Memory B cell (primary cell): ENCODE measurements at regions not wholly inside any gene's neighbourhood (a gene's known extent, or its start where the extent isn't known, plus 50 kb on each side); places are given as distances from the start of the nearest gene placed in this dataset.

Source experiments
- ATAC-seq: fragments of 150-1000 bp; cut with Tn5 transposase; 2 replicates; pipeline ENCODE4 v1.10.0; 2021; ENCODE audit warnings: low read depth, mild to moderate bottlenecking, moderate library complexity
- DNase-seq, 2 donors: peaks; one replicate each; pipeline ENCODE4 v3.0.0; 2022; ENCODE audit warnings: low spot score in 2 of 2
- H3K27ac Mint-ChIP-seq: one replicate; pipeline ENCODE4 v1.8.0; 2022; ENCODE audit warnings: mild to moderate bottlenecking, moderate library complexity, mixed read lengths
- H3K27me3 Mint-ChIP-seq: one replicate; pipeline ENCODE4 v1.8.0; 2022; ENCODE audit warnings: mixed read lengths
- H3K36me3 Mint-ChIP-seq: one replicate; pipeline ENCODE4 v1.8.0; 2022; ENCODE audit warnings: mild to moderate bottlenecking, mixed read lengths
- H3K4me1 Mint-ChIP-seq: one replicate; pipeline ENCODE4 v1.8.0; 2022; ENCODE audit warnings: mixed read lengths
- H3K4me3 Mint-ChIP-seq: one replicate; pipeline ENCODE4 v1.8.0; 2022; ENCODE audit warnings: mild to moderate bottlenecking, moderate library complexity, mixed read lengths
- H3K9me3 Mint-ChIP-seq: one replicate; pipeline ENCODE4 v1.8.0; 2022; ENCODE audit warnings: mixed read lengths

- Mint-ChIP-seq H3K27ac (no peak overlapping the region), H3K4me1 (no peaks in the 10 kb centered on the region)
These were observed 562.0 kb downstream of the ETNK1 start for GRCh38 chr12:23186950-23187349.

GRCh38 chr12:23193552-23193951 lies 568.6 kb downstream of the ETNK1 start:
- Mint-ChIP-seq H3K27ac (no peak overlapping the region), H3K4me1 (no peaks in the 10 kb centered on the region), H3K4me3 (no peak overlapping the region), H3K27me3 (peaks cover 8% of the 10 kb centered on the region), H3K36me3 (no peaks in the 10 kb centered on the region), H3K9me3 (no peaks in the 10 kb centered on the region)
- DNase-seq (no peak), ATAC-seq (no peak)

More at GRCh38 chr12:23186950-23187349, 562.0 kb downstream of the ETNK1 start:
- Mint-ChIP-seq H3K9me3 (no peaks in the 10 kb centered on the region), H3K4me3 (no peak overlapping the region), H3K27me3 (peaks cover 2% of the 10 kb centered on the region), H3K36me3 (no peaks in the 10 kb centered on the region)
- DNase-seq (no peak), ATAC-seq (no peak)

- H3K36me3 Mint-ChIP-seq = no peaks in the 10 kb centered on the region
These were observed 572.3 kb downstream of the ETNK1 start for GRCh38 chr12:23197266-23197665.

DNA sequence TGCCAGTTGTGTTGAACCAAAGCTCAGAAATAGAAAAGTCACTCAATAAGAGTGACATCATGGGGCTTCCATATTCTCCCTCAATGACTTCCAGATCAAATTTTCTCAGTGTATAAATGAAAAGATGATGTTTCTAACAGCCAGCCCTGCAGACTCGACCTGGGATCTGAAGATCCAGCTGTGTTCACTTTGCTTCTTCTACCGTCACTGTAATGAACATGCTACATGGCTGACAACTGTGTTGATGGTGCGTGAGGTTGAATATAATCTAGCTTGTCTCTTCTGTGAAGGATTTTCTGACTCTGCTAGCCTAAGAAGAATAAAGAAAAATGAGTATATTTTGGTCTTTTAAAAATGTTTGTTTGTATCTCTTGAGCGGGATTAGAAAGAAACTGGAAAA lies 577.8 kb downstream of the ETNK1 start:
- Mint-ChIP-seq H3K27ac (no peak overlapping the region), H3K27me3 (peaks cover 4% of the 10 kb centered on the region), H3K4me3 (no peak overlapping the region), H3K4me1 (no peaks in the 10 kb centered on the region), H3K36me3 (no peaks in the 10 kb centered on the region), H3K9me3 (peaks cover 2% of the 10 kb centered on the region)
- no peak for DNase-seq
- ATAC-seq = no peak

More at GRCh38 chr12:23197266-23197665, 572.3 kb downstream of the ETNK1 start:
- Mint-ChIP-seq H3K4me1 (no peaks in the 10 kb centered on the region), H3K27me3 (peaks cover 12% of the 10 kb centered on the region), H3K9me3 (peaks cover 2% of the 10 kb centered on the region), H3K27ac (no peak overlapping the region), H3K4me3 (no peak overlapping the region)
- DNase-seq (no peak), ATAC-seq (no peak)

GRCh38 chr12:23204933-23205778 lies 580.2 kb downstream of the ETNK1 start:
- ATAC-seq = peak; percentile 81
- DNase-seq = peak in 1 of 2 donors; percentile 53
- Mint-ChIP-seq H3K4me3 (no peak overlapping the region), H3K36me3 (no peaks in the 10 kb centered on the region), H3K27me3 (peaks cover 4% of the 10 kb centered on the region), H3K9me3 (no peaks in the 10 kb centered on the region), H3K4me1 (no peaks in the 10 kb centered on the region), H3K27ac (no peak overlapping the region)

- H3K9me3 Mint-ChIP-seq = peaks cover under 1% of the 10 kb centered on the region
These were observed 584.8 kb downstream of the ETNK1 start for GRCh38 chr12:23209793-23210192.

DNA sequence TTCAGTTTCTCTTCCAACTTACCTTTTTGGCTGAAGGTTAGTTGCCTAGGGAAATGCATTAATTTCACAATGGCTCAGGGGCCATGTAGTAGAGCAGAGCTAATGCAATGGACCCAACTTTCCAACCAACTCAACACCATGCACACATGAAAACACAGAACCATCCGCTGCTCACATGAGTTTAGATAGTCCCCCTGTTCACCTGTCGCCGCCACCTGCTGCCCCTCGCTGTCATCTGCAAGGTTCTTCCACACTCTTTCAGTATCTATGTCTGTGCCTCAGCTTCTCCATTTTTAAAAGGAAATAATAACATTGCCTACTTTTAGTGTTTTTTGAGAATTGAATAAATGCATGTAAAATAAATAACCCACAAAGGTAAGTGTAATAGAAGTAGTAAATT lies 585.6 kb downstream of the ETNK1 start:
- Mint-ChIP-seq H3K36me3 (peaks cover 3% of the 10 kb centered on the region), H3K4me1 (no peaks in the 10 kb centered on the region), H3K27ac (no peak overlapping the region), H3K4me3 (no peak overlapping the region), H3K27me3 (peaks cover 2% of the 10 kb centered on the region), H3K9me3 (peaks cover 8% of the 10 kb centered on the region)
- ATAC-seq = no peak
- DNase-seq = no peak

More at GRCh38 chr12:23209793-23210192, 584.8 kb downstream of the ETNK1 start:
- no peaks in the 10 kb centered on the region for H3K27me3 Mint-ChIP-seq
- no peak overlapping the region for H3K4me3 Mint-ChIP-seq
- no peak for ATAC-seq
- no peak for DNase-seq
- no peaks in the 10 kb centered on the region for H3K4me1 Mint-ChIP-seq
- no peaks in the 10 kb centered on the region for H3K36me3 Mint-ChIP-seq
- H3K27ac Mint-ChIP-seq = no peak overlapping the region

DNA sequence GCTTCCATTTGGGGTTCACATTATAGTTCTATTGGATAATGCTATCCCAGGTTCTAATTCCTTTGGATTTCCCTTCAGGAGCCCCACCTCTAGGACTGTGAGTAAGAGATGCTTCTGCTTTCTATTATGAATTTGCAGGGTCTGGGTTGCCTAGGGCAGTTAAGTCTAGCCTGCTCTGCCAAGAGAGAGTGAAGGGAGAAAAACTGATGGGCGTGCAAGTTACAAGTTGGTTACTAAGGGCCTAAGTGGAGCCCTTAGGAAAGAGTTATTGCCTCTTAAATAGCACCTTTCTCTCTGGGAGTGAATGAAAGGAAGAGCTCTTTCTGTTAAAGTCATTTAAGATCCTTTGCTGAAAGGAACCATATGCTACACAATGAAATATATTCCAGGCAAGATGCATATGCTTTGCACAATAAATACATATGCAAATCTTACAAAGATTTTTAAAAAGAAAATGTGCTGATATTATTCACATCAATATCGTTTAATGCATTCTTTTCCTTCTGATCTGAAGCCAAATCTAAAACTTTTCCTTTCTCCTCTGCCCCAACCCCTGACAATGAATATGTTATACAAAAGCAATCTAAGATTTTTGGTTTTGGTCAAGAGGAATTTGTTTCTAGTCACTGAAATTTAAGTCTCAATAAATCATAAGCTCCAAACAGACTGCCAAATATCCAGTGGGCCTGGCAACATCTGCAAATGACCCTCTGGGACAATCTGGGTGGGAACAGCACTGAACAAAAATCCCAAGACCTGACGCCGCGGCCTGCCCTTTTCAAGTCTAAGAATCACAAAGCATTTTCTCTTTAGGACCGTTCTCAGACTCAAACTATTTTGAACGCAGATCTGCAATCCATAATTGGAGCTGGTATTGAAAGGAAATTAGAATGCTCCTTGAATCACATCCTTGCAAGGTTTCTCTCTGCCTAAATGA lies 586.7 kb downstream of the ETNK1 start:
- ATAC-seq = no peak
- no peak overlapping the region for H3K27ac Mint-ChIP-seq
- no peaks in the 10 kb centered on the region for H3K4me1 Mint-ChIP-seq
- H3K9me3 Mint-ChIP-seq = peaks cover 9% of the 10 kb centered on the region
- no peak overlapping the region for H3K4me3 Mint-ChIP-seq
- H3K36me3 Mint-ChIP-seq = peaks cover 3% of the 10 kb centered on the region
- no peak for DNase-seq
- peaks cover 2% of the 10 kb centered on the region for H3K27me3 Mint-ChIP-seq

GRCh38 chr12:23217158-23217557 lies 592.2 kb downstream of the ETNK1 start:
- H3K36me3 Mint-ChIP-seq = peaks cover 3% of the 10 kb centered on the region
- ATAC-seq (no peak), DNase-seq (no peak)
- H3K9me3 Mint-ChIP-seq = peaks cover 9% of the 10 kb centered on the region
- H3K4me1 Mint-ChIP-seq = no peaks in the 10 kb centered on the region
- H3K27ac Mint-ChIP-seq = no peak overlapping the region
- no peak overlapping the region for H3K4me3 Mint-ChIP-seq
- peaks cover 10% of the 10 kb centered on the region for H3K27me3 Mint-ChIP-seq

GRCh38 chr12:23217667-23218066 lies 592.7 kb downstream of the ETNK1 start:
- no peak for DNase-seq
- Mint-ChIP-seq H3K27ac (no peak overlapping the region), H3K4me1 (no peaks in the 10 kb centered on the region), H3K36me3 (peaks cover 3% of the 10 kb centered on the region), H3K4me3 (no peak overlapping the region), H3K9me3 (peaks cover 9% of the 10 kb centered on the region), H3K27me3 (peaks cover 10% of the 10 kb centered on the region)
- no peak for ATAC-seq

GRCh38 chr12:23221066-23221465 lies 596.1 kb downstream of the ETNK1 start:
- H3K27ac Mint-ChIP-seq = no peak overlapping the region
- no peak for DNase-seq
- no peak overlapping the region for H3K4me3 Mint-ChIP-seq
- H3K4me1 Mint-ChIP-seq = no peaks in the 10 kb centered on the region
- H3K9me3 Mint-ChIP-seq = no peaks in the 10 kb centered on the region
- H3K36me3 Mint-ChIP-seq = no peaks in the 10 kb centered on the region
- peaks cover 9% of the 10 kb centered on the region for H3K27me3 Mint-ChIP-seq
- ATAC-seq = no peak

- peaks cover 9% of the 10 kb centered on the region for H3K27me3 Mint-ChIP-seq
- H3K36me3 Mint-ChIP-seq = no peaks in the 10 kb centered on the region
- H3K4me1 Mint-ChIP-seq = no peaks in the 10 kb centered on the region
- no peak overlapping the region for H3K27ac Mint-ChIP-seq
- no peaks in the 10 kb centered on the region for H3K9me3 Mint-ChIP-seq
- ATAC-seq (no peak), DNase-seq (no peak)
- H3K4me3 Mint-ChIP-seq = no peak overlapping the region
These were observed 597.0 kb downstream of the ETNK1 start for GRCh38 chr12:23221926-23222325.

DNA sequence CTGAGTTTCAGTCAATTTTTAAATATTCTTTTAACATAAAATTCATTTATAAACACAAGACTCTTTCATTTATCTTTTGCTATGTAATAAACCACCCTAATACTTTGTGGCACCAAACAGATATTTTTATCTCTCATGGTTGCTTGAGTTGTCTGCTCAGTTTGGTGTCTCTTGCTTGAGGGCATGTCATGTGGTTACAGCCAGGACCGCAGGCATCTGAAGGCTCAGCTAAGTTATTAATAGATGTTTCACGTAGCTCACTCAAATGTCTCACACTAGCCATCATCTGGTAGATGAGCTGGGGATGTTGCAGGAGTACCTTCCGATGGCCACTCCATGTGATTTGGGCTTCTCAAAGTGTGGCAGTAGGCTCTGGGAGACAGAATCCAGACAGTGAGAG lies 597.8 kb downstream of the ETNK1 start:
- no peak for DNase-seq
- H3K4me3 Mint-ChIP-seq = no peak overlapping the region
- ATAC-seq = no peak
- no peaks in the 10 kb centered on the region for H3K36me3 Mint-ChIP-seq
- no peaks in the 10 kb centered on the region for H3K4me1 Mint-ChIP-seq
- H3K27me3 Mint-ChIP-seq = peaks cover 9% of the 10 kb centered on the region
- no peaks in the 10 kb centered on the region for H3K9me3 Mint-ChIP-seq
- H3K27ac Mint-ChIP-seq = no peak overlapping the region

DNA sequence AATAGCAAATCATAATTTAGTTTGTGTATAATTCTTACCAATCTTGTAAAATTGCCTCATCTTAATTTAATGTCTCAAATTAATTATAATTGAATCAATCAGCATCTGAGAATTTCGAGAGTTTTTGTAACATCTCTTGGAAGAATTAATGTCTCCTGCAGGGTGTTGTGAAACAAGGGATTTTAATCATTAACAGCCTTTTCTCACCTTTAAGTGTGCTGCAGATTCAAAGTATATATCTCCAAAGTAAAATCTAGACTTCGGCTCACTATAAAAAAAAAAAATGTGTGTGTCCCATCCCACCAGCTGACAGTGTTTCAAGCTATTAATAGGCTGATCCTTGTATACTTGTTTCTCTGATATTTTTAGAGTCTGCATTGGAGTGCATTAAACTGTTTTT lies 603.1 kb downstream of the ETNK1 start:
- Mint-ChIP-seq H3K4me3 (no peak overlapping the region), H3K27ac (no peak overlapping the region), H3K4me1 (no peaks in the 10 kb centered on the region), H3K27me3 (peaks cover 4% of the 10 kb centered on the region), H3K36me3 (no peaks in the 10 kb centered on the region), H3K9me3 (no peaks in the 10 kb centered on the region)
- no peak for ATAC-seq
- no peak for DNase-seq
